A172 (cell line): ENCODE measurements at regions not wholly inside any gene's neighbourhood (a gene's known extent, or its start where the extent isn't known, plus 50 kb on each side); places are given as distances from the start of the nearest gene placed in this dataset.
A peak's percentile ranks its signal among the peaks of the same experiment; 100 is the strongest.

Source experiments
- DNase-seq: peaks from one replicate; pipeline ENCODE4 v3.0.0-alpha.2; 2015; ENCODE audit warnings: low spot score

DNA sequence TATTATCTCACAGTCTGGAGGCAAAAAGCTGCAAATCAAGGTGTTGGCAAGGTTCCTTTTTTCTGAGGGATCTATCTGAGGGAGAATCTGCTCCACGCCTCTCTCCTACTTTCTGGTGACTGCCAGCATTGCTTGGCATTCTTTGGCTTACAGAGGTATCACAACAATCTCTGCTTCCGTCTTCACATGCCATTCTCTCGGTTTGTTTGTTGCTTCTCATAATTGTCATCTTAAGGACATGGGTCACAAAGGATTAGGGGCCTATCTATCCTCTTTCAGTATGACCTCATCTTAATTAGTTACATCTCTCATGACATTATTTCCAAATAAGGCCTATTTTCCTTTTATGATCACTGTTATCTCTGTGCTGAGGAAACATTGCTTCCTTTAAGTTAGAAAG is 345.0 kb downstream of the FOXG1 start:
- DNase-seq = peak; percentile 31

DNA sequence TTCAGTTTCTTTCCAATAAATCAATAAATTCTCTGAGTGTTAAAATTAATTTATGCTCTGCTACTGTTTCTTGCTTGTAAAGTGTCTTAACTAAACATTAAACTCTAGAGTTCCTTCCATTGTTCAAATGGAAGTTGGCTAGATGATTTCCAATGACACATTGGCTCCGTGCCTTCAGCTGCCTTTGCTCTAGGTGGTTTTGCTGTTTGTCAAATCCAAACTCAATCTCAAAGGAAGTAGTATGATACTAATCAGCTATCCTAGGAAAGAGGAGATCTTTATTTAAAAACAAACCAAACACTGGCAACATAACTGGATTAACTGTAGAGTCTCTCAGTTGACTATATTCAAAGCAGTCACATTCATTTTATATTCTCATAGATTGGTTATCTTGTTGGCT is 356.4 kb downstream of the FOXG1 start:
- DNase-seq = no peak

- no peak for DNase-seq
These were observed 359.8 kb downstream of the FOXG1 start for GRCh38 chr14:29126361-29126760.

- no peak for DNase-seq
These were observed 360.3 kb downstream of the FOXG1 start for GRCh38 chr14:29126865-29127264.

GRCh38 chr14:29140016-29140415 is 373.4 kb downstream of the FOXG1 start:
- no peak for DNase-seq

GRCh38 chr14:29144621-29145020 is 378.0 kb downstream of the FOXG1 start:
- DNase-seq = peak; percentile 32

GRCh38 chr14:29148221-29148620 is 381.6 kb downstream of the FOXG1 start:
- no peak for DNase-seq

DNA sequence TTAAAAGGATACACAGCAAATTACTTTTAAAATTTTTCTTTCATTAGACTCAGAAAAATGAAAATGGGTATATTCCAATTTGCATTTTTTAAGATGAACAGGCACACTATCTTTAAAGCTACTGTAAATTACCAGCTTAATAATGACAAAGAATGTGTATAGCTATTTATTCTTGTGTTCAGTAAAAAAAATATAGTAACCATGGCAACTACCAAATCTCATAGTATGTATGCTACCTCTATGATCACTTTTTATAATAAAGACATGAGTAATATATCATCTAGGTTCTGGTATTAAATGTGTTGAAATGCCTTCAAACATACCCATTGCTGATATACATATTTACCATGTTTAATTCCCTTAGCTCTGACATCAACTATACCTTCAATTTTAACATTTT is 383.2 kb downstream of the FOXG1 start:
- DNase-seq = no peak

DNA sequence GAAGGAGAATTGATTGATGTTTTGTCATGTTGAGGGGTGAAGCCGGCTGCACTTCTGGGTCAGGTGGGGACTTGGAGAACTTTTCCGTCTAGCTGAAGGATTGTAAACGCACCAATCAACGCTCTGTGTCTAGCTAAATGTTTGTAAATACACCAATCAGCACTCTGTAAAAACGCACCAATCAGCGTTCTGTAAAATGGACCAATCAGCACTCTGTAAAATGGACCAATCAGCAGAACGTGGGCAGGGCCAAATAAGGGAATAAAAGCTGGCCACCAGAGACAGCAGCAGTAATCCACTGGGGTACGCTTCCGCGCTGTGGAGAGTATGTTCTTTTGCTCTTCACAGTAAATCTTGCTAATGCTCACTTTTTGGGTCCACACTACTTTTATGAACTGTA is 384.1 kb downstream of the FOXG1 start:
- no peak for DNase-seq

- no peak for DNase-seq
These were observed 389.5 kb downstream of the FOXG1 start for GRCh38 chr14:29156096-29156495.

DNA sequence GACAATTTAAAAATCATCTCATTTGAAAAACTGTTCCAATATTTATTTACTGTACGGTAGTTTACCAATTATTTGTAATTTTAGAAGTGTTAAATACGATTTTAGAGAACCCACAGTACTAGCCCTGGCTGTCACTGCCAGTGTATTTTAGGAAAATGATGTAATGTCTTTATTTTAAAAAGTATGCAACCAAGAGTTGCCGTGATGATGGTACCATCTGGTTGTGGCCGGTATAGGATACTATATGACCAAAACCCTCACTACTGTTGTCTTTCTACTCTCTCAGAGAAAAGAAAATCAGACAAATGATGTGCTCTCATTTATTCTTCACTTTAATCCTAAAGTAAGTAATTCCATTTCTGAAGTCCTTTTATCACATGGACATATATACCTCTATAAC is 395.0 kb downstream of the FOXG1 start:
- DNase-seq = no peak

- no peak for DNase-seq
These were observed 396.5 kb downstream of the FOXG1 start for GRCh38 chr14:29163109-29163508.

DNA sequence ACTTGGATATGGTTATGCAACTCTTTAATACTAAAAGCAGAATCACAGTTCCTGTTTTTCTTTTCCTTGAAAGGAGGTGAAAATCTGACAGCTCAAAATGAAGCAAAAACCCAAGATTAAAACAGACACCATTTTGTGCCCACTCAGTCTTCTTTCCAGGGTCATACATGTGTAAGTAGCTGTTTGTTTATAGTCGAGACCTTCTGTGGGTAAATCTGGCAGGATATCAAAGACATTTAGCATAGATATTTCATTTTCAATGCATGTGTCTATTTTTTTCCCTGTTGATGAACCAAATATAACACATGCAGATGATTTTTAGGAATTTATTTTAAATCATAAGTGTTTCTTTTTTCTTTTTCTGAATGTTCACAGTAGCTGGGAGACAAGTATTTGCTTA is 398.8 kb downstream of the FOXG1 start:
- no peak for DNase-seq

GRCh38 chr14:29166507-29166906 is 399.9 kb downstream of the FOXG1 start:
- DNase-seq = no peak

DNA sequence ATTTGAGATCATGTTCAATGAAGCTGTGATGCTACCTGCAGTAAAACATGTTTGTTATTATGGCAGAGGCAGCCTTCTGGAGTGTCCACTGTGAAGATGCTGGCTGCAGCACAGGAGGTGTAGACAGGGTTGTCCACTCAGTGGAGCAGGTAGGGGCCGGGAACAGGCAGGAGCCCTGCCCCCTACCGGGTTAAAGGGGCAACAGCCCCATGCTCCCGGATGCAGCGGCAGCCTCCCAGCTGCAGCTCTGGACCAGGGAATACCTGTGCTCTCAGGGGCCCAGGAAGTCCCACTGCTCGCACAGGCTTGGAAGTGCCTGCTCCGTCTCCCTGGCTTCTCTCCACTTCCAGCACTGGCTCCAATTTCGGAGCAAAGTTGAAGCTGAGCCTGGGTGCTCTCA is 401.6 kb downstream of the FOXG1 start:
- no peak for DNase-seq

DNA sequence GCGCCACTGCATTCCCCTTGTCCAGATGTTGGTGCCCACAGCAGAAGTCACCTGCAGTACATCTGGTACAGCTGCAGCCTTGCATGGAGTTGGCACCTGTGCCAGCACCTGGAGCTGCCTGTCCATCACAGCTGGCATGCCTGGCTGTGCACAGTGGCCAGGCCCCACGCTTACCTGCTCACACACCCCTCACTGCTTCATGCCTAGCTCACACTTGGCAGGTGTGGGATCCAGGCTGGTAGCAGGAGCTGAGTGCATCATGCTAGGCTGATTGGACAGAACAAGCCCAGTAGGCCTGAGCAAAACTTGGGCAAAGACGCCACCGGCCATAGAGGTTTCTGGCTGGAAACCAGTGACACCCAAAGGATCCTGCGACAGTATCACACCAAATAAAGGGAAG is 402.8 kb downstream of the FOXG1 start:
- DNase-seq = no peak

GRCh38 chr14:29175706-29176105 is 409.1 kb downstream of the FOXG1 start:
- no peak for DNase-seq

DNA sequence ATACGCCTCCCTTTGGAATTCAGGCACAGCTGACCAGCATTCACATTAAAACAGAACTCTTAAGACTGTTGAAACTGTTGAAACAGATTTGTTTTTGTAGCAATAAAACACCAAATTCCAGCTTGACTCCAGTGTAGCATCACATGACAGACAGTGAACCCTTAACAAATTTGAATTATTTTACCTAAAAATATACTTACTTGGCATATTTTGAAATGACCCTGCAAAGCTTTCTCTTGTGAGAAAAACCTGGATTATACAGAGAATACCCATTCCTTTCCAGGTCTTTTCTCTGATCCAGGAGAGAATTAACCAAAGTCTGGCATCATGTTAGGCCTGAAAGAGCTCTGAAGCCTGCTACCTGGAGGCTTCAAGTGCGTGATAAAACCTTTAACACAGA is 410.3 kb downstream of the FOXG1 start:
- no peak for DNase-seq

- no peak for DNase-seq
These were observed 412.4 kb downstream of the FOXG1 start for GRCh38 chr14:29178971-29179370.

DNA sequence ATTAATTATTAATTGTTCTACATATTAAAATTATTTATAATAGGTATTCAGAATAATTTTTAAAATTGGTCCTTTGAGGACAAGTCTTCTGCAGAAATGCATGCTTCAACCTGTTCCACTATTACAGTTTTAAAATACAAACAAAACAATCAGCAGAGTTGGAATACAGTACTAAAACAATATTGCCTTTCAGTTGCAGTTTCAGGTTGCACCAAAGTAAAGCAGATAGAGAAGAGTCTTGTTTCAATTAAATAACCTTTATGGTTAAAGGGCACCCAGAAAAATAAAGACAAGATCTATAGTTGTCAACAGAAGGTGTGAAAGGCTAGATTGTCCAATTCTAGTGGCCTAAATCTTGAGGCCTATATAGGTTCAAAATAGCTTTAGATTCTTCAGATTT is 424.5 kb downstream of the FOXG1 start:
- DNase-seq = no peak

DNA sequence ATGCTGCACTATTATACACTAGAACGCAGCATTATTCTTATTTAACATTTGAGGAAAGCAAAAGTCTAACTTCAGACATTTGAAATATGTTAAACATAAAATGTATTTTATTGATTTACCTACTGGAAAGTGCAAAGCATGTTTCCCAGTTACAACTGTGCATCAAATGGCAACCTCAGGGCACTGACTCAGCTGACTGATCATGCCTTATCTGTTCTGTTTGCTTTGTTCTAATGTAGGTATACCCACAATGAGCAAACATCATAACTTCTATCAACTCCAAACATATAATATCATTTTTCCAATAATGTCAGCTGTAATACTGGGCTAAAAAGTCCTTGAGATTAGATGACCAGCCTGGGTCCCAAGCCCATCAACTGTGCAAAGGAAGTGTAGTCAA is 431.0 kb downstream of the FOXG1 start:
- DNase-seq = no peak

- DNase-seq = no peak
These were observed 439.1 kb downstream of the FOXG1 start for GRCh38 chr14:29205658-29206057.

GRCh38 chr14:29215853-29216252 is 449.3 kb downstream of the FOXG1 start:
- peak; percentile 13 for DNase-seq

DNA sequence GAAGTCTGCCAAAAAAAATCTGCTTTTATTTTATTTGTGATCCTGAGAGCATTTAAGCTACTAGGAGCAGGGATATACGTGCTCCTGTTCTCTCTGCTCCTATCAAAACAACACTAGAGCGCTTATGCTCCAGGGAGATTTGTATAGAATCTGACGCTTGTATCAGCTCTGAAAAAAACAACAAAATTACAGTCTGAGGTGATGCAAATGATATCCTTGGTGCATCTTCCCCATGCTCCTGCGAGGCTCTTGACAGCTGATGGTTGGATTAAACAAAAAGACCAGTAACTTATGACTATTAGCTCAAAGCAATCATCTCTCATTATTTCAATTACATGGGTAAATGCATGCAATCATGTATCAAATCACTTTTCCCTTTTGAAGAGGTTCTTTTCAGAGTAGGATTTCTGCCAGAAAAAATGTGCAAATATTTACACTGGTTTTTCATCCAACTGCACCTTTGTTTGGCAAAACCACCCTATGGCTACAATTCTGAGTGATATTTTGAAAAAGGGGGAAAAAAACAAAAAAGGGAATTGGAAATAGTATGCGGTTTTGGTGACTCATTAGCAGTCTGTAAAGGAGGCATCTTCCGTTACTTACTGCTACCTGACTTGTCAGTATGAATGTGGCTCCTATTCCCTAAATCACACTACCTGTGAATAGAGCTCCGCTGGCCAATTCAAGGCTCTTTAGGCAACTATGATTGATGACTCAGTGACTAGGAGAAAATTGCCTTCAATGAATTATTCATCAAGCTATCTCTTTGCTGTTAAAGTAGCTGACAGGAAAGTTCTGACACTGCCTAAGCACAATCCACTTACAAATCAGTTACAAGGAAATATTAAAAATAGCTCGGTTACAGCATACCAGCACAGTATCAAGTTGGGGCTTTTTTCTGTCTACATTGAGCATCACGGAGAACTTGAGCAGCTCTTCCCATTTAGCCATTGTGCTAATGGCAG is 450.0 kb downstream of the FOXG1 start:
- peak; percentile 11 for DNase-seq
